ENCODE measurements at regions not wholly inside any gene's neighbourhood (a gene's known extent, or its start where the extent isn't known, plus 50 kb on each side); places are given as distances from the start of the nearest gene placed in this dataset.

- no peak overlapping the region for H3K4me3 Mint-ChIP-seq
- H3K36me3 Mint-ChIP-seq (ENCODE audit: low read depth) = no peaks in the 10 kb centered on the region
- no peaks in the 10 kb centered on the region for H3K9me3 Mint-ChIP-seq
- TF ChIP-seq, protein P1, sequence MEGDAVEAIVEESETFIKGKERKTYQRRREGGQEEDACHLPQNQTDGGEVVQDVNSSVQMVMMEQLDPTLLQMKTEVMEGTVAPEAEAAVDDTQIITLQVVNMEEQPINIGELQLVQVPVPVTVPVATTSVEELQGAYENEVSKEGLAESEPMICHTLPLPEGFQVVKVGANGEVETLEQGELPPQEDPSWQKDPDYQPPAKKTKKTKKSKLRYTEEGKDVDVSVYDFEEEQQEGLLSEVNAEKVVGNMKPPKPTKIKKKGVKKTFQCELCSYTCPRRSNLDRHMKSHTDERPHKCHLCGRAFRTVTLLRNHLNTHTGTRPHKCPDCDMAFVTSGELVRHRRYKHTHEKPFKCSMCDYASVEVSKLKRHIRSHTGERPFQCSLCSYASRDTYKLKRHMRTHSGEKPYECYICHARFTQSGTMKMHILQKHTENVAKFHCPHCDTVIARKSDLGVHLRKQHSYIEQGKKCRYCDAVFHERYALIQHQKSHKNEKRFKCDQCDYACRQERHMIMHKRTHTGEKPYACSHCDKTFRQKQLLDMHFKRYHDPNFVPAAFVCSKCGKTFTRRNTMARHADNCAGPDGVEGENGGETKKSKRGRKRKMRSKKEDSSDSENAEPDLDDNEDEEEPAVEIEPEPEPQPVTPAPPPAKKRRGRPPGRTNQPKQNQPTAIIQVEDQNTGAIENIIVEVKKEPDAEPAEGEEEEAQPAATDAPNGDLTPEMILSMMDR (IDR thresholded peaks at IDR 0.05) = no peak
- H3K27ac Mint-ChIP-seq = no peak overlapping the region
- H3K27me3 Mint-ChIP-seq (ENCODE audit: low read depth, poor library complexity) = peaks cover 24% of the 10 kb centered on the region
- H3K4me1 Mint-ChIP-seq = peaks cover 5% of the 10 kb centered on the region
- no peak for DNase-seq
Observed at GRCh38 chr10:8238986-8239385, 184.5 kb downstream of the GATA3 start.

GRCh38 chr10:8240861-8241260 lies 186.4 kb downstream of the GATA3 start:
- no peak for DNase-seq
- TF ChIP-seq, protein P1 (IDR thresholded peaks at IDR 0.05) = no peak
- Mint-ChIP-seq H3K9me3 (no peaks in the 10 kb centered on the region), H3K4me3 (no peak overlapping the region), H3K27ac (no peak overlapping the region), H3K4me1 (no peaks in the 10 kb centered on the region), H3K36me3 (ENCODE audit: low read depth) (no peaks in the 10 kb centered on the region), H3K27me3 (ENCODE audit: low read depth, poor library complexity) (peaks cover 22% of the 10 kb centered on the region)

DNA sequence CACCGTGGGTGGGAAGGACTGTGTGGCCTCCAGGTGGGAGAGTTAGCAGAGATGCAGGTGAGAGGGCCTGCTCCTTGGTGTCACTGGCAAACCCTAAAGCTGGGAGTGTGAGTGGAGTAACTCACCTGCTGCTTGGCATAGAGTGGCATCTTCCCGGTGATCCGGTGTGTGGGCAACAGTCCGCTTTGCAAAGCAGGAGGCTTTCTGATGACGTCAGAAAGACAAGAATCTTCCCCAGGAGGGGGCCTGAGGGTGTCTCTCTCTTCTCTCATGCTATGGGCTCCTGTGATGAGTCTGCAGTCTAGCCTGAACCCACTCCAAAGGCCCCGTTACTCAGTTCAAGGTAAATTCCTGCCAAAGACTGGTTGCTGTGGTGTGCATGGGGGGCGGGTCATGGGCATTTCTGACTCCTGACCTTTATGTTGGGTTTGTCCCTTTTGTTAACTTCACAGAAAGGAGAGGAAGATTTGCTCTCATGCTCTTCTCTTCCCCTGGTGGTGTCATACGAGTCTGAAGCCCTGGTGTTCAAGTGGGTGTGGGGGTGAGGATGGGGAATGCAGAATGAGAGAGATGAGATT lies 187.9 kb downstream of the GATA3 start:
- TF ChIP-seq, protein P1 (IDR thresholded peaks at IDR 0.05) = no peak
- Mint-ChIP-seq H3K27ac (no peak overlapping the region), H3K36me3 (ENCODE audit: low read depth) (no peaks in the 10 kb centered on the region), H3K4me3 (no peak overlapping the region), H3K9me3 (peaks cover 12% of the 10 kb centered on the region), H3K4me1 (no peaks in the 10 kb centered on the region), H3K27me3 (ENCODE audit: low read depth, poor library complexity) (peaks cover 21% of the 10 kb centered on the region)
- DNase-seq = no peak

DNA sequence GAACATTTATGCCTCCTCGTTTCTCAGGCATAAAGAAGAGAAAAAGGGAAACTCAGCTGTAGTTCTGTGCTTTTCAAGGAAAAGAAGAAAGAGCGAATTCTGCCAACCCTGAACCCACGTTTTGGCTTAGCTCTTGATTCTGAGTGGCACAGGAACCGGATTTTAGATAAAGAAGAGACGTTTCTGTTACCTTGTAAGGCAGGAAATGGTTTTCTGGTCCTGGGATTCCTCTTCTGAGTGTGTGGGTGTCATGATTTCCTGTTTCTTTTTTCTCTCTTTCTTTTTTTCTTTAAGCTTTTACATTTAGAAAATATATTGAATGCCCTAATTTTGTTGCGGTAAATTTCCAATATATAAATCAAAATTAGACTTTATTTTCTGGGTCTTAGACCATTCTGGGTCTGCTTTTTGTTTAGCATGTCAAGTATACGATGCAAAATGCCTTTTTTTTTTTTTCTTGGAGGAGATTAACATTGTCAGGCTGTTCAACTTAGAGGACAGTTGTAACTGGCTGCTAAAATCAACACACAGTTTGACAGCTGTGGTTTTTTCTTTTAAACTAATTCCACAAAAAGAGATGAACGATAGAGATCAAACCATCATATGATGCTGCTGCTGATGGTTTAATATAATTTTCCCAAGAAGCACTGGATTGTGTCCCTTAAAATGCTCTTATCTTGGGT lies 190.8 kb downstream of the GATA3 start:
- Mint-ChIP-seq H3K27me3 (ENCODE audit: low read depth, poor library complexity) (peaks cover 6% of the 10 kb centered on the region), H3K27ac (no peak overlapping the region), H3K36me3 (ENCODE audit: low read depth) (no peaks in the 10 kb centered on the region), H3K9me3 (peaks cover 12% of the 10 kb centered on the region), H3K4me1 (no peaks in the 10 kb centered on the region), H3K4me3 (no peak overlapping the region)
- TF ChIP-seq, protein P1 (IDR thresholded peaks at IDR 0.05) = no peak
- no peak for DNase-seq

DNA sequence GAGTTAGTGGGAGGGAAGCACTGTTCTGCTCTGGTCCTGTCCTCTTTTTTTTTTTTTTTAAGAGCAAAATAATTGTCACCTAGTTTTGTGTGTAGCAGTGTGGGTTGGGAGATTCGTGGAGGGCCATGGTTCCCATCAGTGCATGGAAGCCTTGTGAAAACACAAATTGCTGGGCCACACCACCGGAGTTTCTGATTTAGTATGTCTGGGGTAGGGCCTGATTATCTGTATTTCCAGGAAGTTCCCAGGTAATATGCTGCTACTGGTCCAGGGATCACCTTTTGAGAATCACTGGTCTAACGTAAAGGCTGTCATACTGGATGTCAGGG lies 191.3 kb downstream of the GATA3 start:
- H3K27me3 Mint-ChIP-seq (ENCODE audit: low read depth, poor library complexity) = peaks cover 3% of the 10 kb centered on the region
- H3K9me3 Mint-ChIP-seq = peaks cover 12% of the 10 kb centered on the region
- no peak for DNase-seq
- no peak overlapping the region for H3K27ac Mint-ChIP-seq
- TF ChIP-seq, protein P1 (IDR thresholded peaks at IDR 0.05) = no peak
- no peaks in the 10 kb centered on the region for H3K4me1 Mint-ChIP-seq
- H3K36me3 Mint-ChIP-seq (ENCODE audit: low read depth) = no peaks in the 10 kb centered on the region
- no peak overlapping the region for H3K4me3 Mint-ChIP-seq

DNA sequence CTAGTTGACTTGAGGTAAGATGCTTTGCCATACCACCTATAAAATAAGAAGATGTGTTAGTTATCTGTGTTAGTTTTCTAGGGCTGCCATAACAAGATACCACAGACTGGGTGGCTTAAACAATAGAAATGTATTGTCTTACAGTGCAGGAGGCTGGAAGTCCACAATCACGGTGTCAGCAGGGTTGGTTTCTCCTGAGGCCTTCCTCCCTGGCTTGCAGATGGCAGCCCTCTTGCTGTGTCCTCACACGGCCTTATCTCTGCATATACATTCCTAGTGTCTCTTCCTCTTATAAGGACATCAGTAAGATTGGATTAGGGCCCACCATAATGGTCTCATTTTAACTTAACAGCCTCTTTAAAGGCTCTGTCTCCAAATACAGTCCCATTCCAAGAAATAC lies 192.1 kb downstream of the GATA3 start:
- Mint-ChIP-seq H3K36me3 (ENCODE audit: low read depth) (no peaks in the 10 kb centered on the region), H3K4me1 (no peaks in the 10 kb centered on the region), H3K27me3 (ENCODE audit: low read depth, poor library complexity) (no peaks in the 10 kb centered on the region), H3K9me3 (peaks cover 12% of the 10 kb centered on the region), H3K27ac (no peak overlapping the region), H3K4me3 (no peak overlapping the region)
- TF ChIP-seq, protein P1 (IDR thresholded peaks at IDR 0.05) = no peak
- no peak for DNase-seq

Measured in nephron progenitor cell (in vitro differentiated cells).